GM12878 (cell line): ENCODE measurements at regions not wholly inside any gene's neighbourhood (a gene's known extent, or its start where the extent isn't known, plus 50 kb on each side); places are given as distances from the start of the nearest gene placed in this dataset.

Source experiments
- ATAC-seq: fragments of 200-7000 bp; cut with Tn5 transposase; 3 replicates; pipeline ENCODE4 v1.9.1; 2020; ENCODE audit warnings: mild to moderate bottlenecking, moderate library complexity
- BruUV-seq: library from RNA; stranded (reverse); fragments of 400-500 nt; replicated peaks from 2 replicates; lab custom pipeline; 2021; lab: Mats Ljungman, UMichigan
- CTCF ChIA-PET: fragments of 300-600 bp; sonication (Branson Sonifier 250); formaldehyde crosslinking; extraction: SDS; loops from one replicate; lab custom pipeline; 2021; ENCODE audit warnings: inconsistent platforms; lab: Yijun Ruan, JAX
- POLR2A ChIA-PET: fragments of 350-600 bp; formaldehyde crosslinking; extraction: SDS; loops from one replicate; lab custom pipeline; 2021; ENCODE audit warnings: inconsistent platforms; lab: Charles Lee
- RAD21 ChIA-PET: fragments of 300-600 bp; sonication (Branson Sonifier 250); formaldehyde crosslinking; loops from one replicate; lab custom pipeline; 2023; ENCODE audit warnings: antibody characterized with exemption; ENCODE audit not compliant: unreplicated experiment; lab: Charles Lee
- SMC1A ChIA-PET: fragments of 300-600 bp; sonication (Branson Sonifier 250); formaldehyde crosslinking; loops from one replicate; lab custom pipeline; 2023; ENCODE audit not compliant: unreplicated experiment, uncharacterized antibody; lab: Charles Lee
- DNase-seq: peaks from one replicate; pipeline ENCODE4 v3.0.0-alpha.2; 2011; ENCODE audit warnings: low read depth, low spot score
- FAIRE-seq: peaks from 3 replicates; lab custom pipeline; 2011; peaks lifted over from hg19 to GRCh38; lab: Jason Lieb, UNC
- H2AFZ ChIP-seq: 2 replicates; pipeline ENCODE4 v1.6.0; 2011; ENCODE audit warnings: low read depth, low read length, control low read depth; ENCODE audit not compliant: control insufficient read depth
- H3K27ac ChIP-seq: 2 replicates; pipeline ENCODE4 v1.5.1; 2011; ENCODE audit warnings: control low read depth; ENCODE audit not compliant: control insufficient read depth, insufficient read depth
- H3K27me3 ChIP-seq, 2 experiments: replicated peaks in 1 of 2; 2 replicates each; pipeline versions ENCODE4 v1.6.0 to v1.6.1; 2011; ENCODE audit warnings: low read length in 1 of 2; ENCODE audit not compliant: control insufficient read depth in 2 of 2, insufficient read depth in 2 of 2
- H3K36me3 ChIP-seq, 2 experiments: 2 replicates each; pipeline ENCODE4 v1.5.1; 2011; ENCODE audit warnings: low read length in 1 of 2; ENCODE audit not compliant: control insufficient read depth in 2 of 2, insufficient read depth in 2 of 2
- H3K4me1 ChIP-seq: 2 replicates; pipeline ENCODE4 v1.6.1; 2011; ENCODE audit warnings: mild to moderate bottlenecking, low read length, moderate library complexity, mixed read lengths; ENCODE audit not compliant: control insufficient read depth, insufficient read depth
- H3K4me2 ChIP-seq: 2 replicates; pipeline ENCODE4 v1.6.0; 2011; ENCODE audit warnings: control low read depth; ENCODE audit not compliant: control insufficient read depth, insufficient read depth
- H3K4me3 ChIP-seq: fragments of 200-600 bp; sonication (generic); 2 replicates; pipeline ENCODE4 v1.5.1; 2016
- H3K79me2 ChIP-seq: 2 replicates; pipeline ENCODE4 v1.6.0; 2011; ENCODE audit warnings: low read length; ENCODE audit not compliant: control insufficient read depth, insufficient read depth
- H3K9ac ChIP-seq: 2 replicates; pipeline ENCODE4 v1.8.0; 2011; ENCODE audit warnings: low read length, control low read depth, mixed read lengths; ENCODE audit not compliant: control insufficient read depth, insufficient read depth
- H3K9me3 ChIP-seq: replicated peaks from 3 replicates; pipeline ENCODE4 v1.5.1; 2011; ENCODE audit warnings: mild to moderate bottlenecking, low read length; ENCODE audit not compliant: control insufficient read depth, insufficient read depth
- H4K20me1 ChIP-seq: 2 replicates; pipeline ENCODE4 v1.6.0; 2011; ENCODE audit not compliant: control insufficient read depth, insufficient read depth
- ATF2 ChIP-seq: IDR thresholded peaks from 2 replicates; pipeline ENCODE4 v1.6.1; 2012; ENCODE audit warnings: low read length, inconsistent platforms
- BCL3 ChIP-seq: IDR thresholded peaks from 2 replicates; pipeline ENCODE4 v1.6.1; 2011; ENCODE audit warnings: borderline replicate concordance, low read depth, mild to moderate bottlenecking, moderate library complexity, low read length; ENCODE audit not compliant: insufficient read depth, poor library complexity, severe bottlenecking
- CBFB ChIP-seq: IDR thresholded peaks from 2 replicates; pipeline ENCODE4 v1.6.1; 2016; ENCODE audit warnings: antibody characterized with exemption, low read depth
- CHD4 ChIP-seq: fragments of 200-600 bp; sonication (generic); IDR thresholded peaks from 2 replicates; pipeline ENCODE4 v1.6.1; 2016; ENCODE audit warnings: mild to moderate bottlenecking
- ESRRA ChIP-seq: IDR thresholded peaks from 2 replicates; pipeline ENCODE4 v1.6.1; 2012; ENCODE audit warnings: mild to moderate bottlenecking, low read length, improper control_type of control experiment
- IKZF2 ChIP-seq, 2 experiments: fragments of 450-650 bp; IDR thresholded peaks; 2 replicates each; pipeline ENCODE4 v1.6.1; 2017; ENCODE audit warnings: mild to moderate bottlenecking in 2 of 2, moderate library complexity in 2 of 2
- MEF2B ChIP-seq: fragments of 450-650 bp; IDR thresholded peaks from 2 replicates; pipeline ENCODE4 v1.6.1; 2018; ENCODE audit warnings: mild to moderate bottlenecking, moderate library complexity; ENCODE audit not compliant: partially characterized antibody, poor library complexity, severe bottlenecking
- MXI1 ChIP-seq: fragments of 150-350 bp; IDR thresholded peaks from 2 replicates; pipeline ENCODE4 v1.6.1; 2011; ENCODE audit warnings: low read depth, mild to moderate bottlenecking, inconsistent platforms, low read length, improper control_type of control experiment
- SPI1 ChIP-seq: IDR thresholded peaks from 2 replicates; pipeline ENCODE4 v1.6.1; 2011; ENCODE audit warnings: low read depth, mild to moderate bottlenecking, low read length, moderate library complexity, borderline replicate concordance; ENCODE audit not compliant: insufficient read depth
- WRNIP1 ChIP-seq: IDR thresholded peaks from 2 replicates; pipeline ENCODE4 v1.6.1; 2011; ENCODE audit warnings: low read depth, low read length, improper control_type of control experiment, borderline replicate concordance
- ZBTB4 ChIP-seq: fragments of 450-650 bp; formaldehyde crosslinking; IDR thresholded peaks from 2 replicates; pipeline ENCODE4 v1.4.0; 2022; ENCODE audit warnings: mild to moderate bottlenecking, moderate library complexity
- WGBS: methylation state at CpG from one replicate; pipeline ENCODE4 v1.1.6; 2016; ENCODE audit warnings: low lambda C conversion rate; ENCODE audit not compliant: insufficient replicate concordance, insufficient coverage; ENCODE audit errors: missing lambda C conversion rate; 5-methylcytosine and 5-hydroxymethylcytosine counted together
- in situ Hi-C: fragments of 300-500 bp; cut with MboI; formaldehyde crosslinking; loops from 9 replicates; pipeline ENCODE4 v1.14.3; 2018; ENCODE audit warnings: mixed read lengths
- intact Hi-C: fragments of 100-400 bp; cut with micrococcal nuclease; formaldehyde crosslinking; loops from one replicate; pipeline ENCODE4 v1.14.2; 2022; ENCODE audit not compliant: unreplicated experiment
- TF ChIP-seq, protein P1 (sequence below): IDR thresholded peaks from 2 replicates; pipeline ENCODE4 v1.6.1; 2011; ENCODE audit warnings: low read depth, mild to moderate bottlenecking, low read length, moderate library complexity, borderline replicate concordance; ENCODE audit errors: extremely low read depth
- TF ChIP-seq, protein P2 (sequence below): IDR thresholded peaks from 2 replicates; pipeline ENCODE4 v1.6.1; 2012; ENCODE audit warnings: mild to moderate bottlenecking, low read depth, low read length

DNA sequence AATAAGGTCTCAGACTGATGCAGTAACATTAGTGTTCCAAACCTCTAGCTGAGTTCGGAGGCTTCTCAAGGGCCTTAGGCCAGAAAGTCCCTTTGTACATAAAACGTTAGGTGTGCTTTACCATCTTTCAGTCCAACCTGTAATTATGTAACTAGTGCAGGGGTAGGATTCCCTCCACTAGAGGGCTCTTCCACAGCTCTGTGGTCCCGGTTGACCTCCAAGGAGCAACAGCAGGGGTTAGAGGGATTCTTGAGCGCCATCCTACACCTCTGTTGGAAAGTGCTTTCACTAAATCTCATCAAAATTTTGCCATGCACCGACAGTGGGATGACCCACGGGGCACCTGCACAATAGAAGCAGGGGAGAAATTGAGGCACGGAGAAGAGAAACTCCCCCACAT lies 155.8 kb upstream of the LRP1B start (continued):
- TF ChIP-seq ATF2: no peak
- no peak for TF ChIP-seq WRNIP1
- TF ChIP-seq, protein P1, sequence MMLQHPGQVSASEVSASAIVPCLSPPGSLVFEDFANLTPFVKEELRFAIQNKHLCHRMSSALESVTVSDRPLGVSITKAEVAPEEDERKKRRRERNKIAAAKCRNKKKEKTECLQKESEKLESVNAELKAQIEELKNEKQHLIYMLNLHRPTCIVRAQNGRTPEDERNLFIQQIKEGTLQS: no peak
- TF ChIP-seq CHD4: no peak

GRCh38 chr2:142285480-142285879 lies 154.7 kb upstream of the LRP1B start:
- H3K4me1 ChIP-seq: no peaks in the 10 kb centered on the region
- H4K20me1 ChIP-seq: no peaks in the 10 kb centered on the region
- ChIA-PET RAD21 (no interaction called here), CTCF (interaction anchor here (0.6 kb wide), 1 partner anchor 572 kb away, joined by 3 read pairs; no protein-coding TSS in a partner anchor), POLR2A (no interaction called here), SMC1A (no interaction called here)
- 48% methylated on average over 4 of the region's 4 CpGs for WGBS
- H3K9me3 ChIP-seq: no peaks in the 10 kb centered on the region
- H2AFZ ChIP-seq: no peak overlapping the region
- H3K9ac ChIP-seq: no peak overlapping the region
- DNase-seq (no peak), FAIRE-seq (no peak), ATAC-seq (no peak)
- no peaks in the 10 kb centered on the region for H3K27me3 ChIP-seq
- no peak overlapping the region for H3K27ac ChIP-seq
- no peak overlapping the region for H3K4me2 ChIP-seq
- BruUV-seq: no TSS peak
- intact Hi-C loops (no loop called here), in situ Hi-C loops (loop anchor here (25.0 kb wide), 1 partner anchor 702 kb away; no protein-coding TSS in a partner anchor)
- H3K4me3 ChIP-seq: no peak overlapping the region
- H3K36me3 ChIP-seq: no peaks in the 10 kb centered on the region
- H3K79me2 ChIP-seq: no peaks in the 10 kb centered on the region
- TF ChIP-seq MEF2B (no peak), SPI1 (no peak), ESRRA (no peak), MXI1 (no peak), IKZF2 (IDR thresholded peaks at IDR 0.05) (no peak), BCL3 (no peak), ZBTB4 (CRISPR knock-in tag) (no peak), CBFB (no peak)
- TF ChIP-seq, protein P2, sequence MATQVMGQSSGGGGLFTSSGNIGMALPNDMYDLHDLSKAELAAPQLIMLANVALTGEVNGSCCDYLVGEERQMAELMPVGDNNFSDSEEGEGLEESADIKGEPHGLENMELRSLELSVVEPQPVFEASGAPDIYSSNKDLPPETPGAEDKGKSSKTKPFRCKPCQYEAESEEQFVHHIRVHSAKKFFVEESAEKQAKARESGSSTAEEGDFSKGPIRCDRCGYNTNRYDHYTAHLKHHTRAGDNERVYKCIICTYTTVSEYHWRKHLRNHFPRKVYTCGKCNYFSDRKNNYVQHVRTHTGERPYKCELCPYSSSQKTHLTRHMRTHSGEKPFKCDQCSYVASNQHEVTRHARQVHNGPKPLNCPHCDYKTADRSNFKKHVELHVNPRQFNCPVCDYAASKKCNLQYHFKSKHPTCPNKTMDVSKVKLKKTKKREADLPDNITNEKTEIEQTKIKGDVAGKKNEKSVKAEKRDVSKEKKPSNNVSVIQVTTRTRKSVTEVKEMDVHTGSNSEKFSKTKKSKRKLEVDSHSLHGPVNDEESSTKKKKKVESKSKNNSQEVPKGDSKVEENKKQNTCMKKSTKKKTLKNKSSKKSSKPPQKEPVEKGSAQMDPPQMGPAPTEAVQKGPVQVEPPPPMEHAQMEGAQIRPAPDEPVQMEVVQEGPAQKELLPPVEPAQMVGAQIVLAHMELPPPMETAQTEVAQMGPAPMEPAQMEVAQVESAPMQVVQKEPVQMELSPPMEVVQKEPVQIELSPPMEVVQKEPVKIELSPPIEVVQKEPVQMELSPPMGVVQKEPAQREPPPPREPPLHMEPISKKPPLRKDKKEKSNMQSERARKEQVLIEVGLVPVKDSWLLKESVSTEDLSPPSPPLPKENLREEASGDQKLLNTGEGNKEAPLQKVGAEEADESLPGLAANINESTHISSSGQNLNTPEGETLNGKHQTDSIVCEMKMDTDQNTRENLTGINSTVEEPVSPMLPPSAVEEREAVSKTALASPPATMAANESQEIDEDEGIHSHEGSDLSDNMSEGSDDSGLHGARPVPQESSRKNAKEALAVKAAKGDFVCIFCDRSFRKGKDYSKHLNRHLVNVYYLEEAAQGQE: no peak
